Germinal center (tissue), 1 donor: ENCODE measurements at regions not wholly inside any gene's neighbourhood (a gene's known extent, or its start where the extent isn't known, plus 50 kb on each side); places are given as distances from the start of the nearest gene placed in this dataset.

Source experiments
- DNase-seq: peaks from one replicate; pipeline ENCODE4 v3.0.0; 2012; ENCODE audit warnings: mixed read lengths, low spot score

DNA sequence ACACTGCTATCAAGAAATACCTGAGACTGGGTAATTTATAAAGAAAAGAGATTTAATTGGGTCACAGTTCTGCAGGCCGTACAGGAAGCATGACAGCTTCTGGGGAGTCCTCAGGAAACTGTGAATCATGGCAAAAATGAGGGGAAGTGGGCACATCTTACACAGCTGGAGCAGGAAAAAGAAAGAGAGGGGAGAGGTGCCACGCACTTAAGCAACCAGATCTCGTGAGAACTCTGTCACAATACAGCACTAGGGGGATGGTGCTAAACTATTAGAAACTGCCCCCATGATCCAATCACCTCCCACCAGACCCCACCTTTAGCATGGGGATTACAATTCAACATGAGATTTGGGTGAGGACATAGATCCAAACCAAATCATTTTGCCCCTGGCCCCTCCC is 105.5 kb upstream of the CPLX2 start:
- no peak for DNase-seq

DNA sequence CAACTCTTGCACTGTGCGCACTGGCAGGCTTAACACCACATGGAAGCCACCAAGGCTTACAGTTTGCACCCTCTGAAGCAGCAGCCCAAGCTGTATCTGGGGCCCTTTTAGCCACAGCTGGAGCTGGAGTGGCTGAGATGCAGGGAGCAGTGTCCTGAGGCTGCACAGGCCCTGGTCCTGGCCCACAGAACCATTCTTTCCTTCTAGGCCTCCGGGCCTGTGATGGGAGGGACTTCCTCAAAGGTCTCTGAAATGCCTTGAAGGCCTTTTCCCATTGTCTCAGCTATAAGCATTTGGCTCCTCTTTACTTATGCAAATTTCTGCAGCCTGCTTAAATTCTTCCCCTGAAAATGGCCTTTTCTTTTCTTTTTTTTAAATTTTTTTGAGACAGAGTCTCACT is 104.4 kb upstream of the CPLX2 start:
- DNase-seq, result no peak

DNA sequence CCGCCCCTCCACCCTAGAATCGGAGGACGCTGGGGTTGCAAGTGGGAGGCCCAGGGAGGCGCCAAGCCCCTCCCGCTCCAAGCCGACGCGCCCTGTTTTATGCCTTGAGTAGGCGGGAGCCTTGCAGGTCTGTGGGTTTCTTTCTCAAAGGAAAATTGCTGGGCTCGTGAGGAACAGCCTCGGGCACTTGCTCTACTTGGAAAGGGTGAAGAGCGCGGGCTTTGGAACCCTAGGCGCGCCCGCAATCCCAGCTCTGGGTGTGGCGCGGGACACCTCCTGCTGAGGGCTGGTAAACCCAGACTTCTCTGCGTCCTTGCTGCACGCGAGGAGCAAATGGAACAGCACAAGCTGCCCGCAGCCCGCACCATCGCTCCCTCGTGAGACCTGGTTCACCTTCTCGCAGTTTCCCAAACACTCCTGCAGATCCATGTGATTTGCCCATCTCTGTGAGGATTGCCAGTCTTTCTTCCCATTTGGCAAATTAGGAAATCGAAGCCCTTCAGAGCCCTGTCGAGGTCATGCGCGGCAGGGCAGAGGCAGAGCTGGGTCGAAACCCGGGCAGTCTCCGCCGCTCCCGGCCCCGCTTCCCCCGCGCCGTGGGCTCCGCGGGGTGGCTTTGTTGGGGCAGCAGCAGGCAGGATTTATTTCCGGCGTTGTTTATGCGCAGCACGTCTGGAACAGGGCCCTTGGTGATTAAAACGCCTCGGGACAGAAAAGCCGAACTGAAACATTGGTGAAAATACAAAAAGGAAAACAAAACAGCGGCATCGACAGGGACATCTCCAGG is 98.4 kb upstream of the CPLX2 start:
- no peak for DNase-seq

DNA sequence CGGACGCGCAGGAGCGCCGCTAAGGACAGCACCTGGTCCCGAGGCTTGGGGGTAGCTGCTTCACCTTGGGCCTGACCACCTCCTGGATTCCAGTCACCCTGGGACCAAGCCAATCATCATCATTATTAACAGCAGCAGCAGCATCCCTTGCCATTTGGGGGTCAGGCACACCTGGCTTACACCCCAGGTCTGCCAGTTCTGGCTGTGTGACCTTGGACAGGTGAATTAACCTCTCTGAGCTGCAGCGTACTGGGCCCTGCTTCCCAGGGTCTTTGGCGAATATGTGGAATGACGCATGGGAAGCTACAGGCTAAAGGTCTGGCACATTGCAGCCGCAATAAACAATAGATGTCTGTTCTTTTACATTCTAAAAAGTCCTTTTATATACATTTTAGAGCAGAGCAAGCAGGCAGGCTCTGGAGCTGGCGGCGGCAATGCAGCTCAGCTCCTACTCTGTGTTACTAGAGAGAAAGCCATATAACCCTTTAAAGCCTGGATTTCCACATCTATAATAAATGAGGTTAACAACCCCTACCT is 97.8 kb upstream of the CPLX2 start:
- no peak for DNase-seq

DNA sequence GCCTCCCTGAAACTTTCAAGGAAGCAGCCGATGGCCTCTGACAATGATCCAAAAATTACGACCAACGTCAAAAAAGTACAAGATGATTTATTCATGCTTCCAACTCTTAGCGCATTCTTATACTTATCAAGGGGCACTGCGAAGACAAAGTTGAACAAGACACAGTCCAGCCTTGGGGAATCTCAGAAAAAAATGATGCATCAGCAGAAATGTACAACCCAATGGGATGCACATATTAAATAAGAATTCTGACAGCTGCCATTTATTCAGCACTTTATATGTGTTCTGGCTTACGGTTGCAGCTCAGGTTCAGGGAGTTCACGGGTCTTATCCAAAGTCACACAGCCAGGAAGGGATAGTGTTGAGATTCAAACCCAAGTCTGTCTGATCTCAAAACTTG is 96.0 kb upstream of the CPLX2 start:
- DNase-seq, result no peak

DNA sequence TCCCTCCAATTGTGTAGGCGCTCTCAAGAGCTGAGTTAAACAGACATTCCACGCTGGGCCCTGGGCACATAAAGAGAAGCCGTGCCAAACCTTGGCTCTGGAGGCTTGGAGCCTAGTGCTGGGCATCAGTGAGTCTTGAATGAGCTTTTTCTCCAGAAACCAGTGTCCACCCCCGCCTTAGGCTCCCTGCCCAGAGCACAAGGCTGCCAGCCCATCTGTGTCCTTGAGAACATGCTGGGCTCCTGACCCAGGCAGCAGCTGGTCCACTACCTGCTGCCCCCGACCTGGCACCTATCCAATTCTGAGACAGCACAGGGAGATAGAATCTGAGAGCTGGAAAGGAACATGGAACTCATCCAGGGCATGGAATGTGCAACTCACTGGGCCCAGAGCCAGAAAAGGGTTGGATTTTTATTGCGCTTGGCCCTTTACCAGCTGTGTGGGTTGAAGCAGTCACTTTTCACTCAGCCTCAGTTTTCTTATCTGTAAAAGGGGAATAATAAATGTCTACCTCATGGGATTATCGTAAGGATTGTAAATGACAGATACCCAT is 92.4 kb upstream of the CPLX2 start:
- DNase-seq, result no peak

DNA sequence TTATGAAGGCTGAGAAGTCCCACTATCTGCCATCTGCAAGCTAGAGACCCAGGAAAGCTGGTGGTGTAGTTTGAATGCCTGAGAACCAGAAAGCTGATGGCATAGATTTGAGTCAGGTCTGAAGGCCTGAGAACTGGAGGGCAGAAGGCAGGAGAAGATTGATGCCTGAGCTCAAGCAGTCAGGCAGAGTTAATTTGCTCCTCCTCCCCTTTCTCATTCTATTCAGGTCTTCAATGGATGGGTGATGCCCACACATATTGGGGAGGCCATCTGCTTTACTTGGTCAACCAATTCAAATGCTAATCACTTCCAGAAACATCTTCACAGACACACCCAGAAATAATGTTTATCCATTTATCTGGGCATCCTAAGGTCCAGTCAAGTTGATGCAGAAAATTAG is 87.6 kb upstream of the CPLX2 start:
- no peak for DNase-seq

DNA sequence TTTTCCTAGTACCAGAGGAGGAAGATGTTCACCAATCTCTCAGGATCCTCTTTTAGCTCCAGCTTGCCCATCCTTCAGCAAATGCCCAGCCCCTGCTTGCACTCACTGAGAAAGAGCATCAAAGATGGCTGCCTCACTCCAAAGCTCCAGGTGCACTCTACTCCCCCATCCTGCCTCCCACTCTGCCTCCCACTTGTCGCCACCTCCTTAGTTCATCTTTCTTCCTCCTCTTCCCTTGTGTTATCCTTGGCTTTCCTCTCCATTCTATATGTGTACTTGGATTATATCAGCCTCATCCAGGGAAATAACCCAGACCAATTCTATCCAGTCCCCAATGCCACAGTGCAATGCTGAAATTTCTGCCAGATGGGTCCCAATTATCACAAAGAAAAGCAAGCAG is 87.1 kb upstream of the CPLX2 start:
- DNase-seq, result no peak

DNA sequence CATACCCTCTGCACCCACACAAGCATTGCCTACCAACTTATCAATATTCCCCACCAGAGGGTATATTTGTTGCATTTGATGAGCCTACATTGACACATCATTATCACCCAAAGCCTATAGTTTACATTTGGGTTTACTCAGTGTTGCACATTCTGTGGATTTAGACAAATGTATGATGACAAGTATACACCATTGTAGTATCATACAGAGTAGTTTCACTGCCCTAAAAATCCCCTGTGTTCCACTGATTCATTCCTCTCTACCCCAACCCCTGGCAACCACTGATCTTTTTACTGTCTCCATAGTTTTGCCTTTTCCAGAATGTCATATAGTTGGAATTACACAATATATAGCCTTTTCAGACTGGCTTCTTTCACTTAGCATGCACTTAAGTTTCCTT is 85.7 kb upstream of the CPLX2 start:
- no peak for DNase-seq

DNA sequence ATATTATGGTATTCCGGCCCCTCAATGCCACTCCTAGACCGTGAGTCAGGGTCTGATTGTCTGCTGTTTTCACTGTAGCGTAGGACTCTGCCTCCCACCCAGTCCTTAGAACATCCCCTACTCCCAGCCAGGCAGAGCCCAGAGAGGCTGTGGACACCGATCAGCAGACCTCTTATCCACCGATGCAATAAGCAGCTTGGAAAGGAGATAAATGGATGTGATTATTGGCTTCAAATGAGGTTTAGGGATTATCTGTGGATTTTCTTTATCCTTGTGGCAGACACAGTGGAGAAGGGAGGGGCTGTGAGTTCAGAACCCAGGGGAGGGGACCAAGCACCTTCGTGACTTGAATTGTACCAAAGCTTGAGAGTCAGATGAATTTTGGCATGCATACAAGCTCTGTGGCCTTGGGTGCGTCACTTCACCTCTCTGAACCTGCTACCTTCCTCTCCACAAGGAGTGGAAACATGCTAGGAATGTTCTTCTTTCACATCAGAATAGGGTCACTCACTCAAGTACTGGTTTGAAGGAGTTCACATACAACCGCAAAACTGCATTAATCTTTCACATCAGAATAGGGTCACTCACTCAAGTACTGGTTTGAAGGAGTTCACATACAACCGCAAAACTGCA is 83.1 kb upstream of the CPLX2 start:
- DNase-seq, result no peak

DNA sequence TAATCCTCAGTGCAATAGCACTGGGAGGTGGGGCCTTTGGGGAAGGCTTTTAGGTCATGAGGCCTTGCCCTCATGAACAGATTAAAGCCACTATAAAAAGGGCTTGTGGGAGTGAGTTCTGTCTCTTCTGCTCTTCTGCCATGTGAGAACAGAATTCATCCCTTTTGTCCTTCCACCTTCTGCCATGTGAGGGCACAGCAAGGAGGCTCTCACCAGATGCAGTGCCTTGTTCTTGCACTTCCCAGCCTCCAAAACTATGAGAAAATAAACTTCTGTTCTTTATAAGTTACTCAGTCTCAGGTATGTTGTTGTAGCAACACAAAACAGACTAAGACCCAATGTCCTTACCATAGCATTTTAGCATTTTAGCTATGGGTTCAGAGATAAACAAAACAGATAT is 81.7 kb upstream of the CPLX2 start:
- DNase-seq, result no peak

DNA sequence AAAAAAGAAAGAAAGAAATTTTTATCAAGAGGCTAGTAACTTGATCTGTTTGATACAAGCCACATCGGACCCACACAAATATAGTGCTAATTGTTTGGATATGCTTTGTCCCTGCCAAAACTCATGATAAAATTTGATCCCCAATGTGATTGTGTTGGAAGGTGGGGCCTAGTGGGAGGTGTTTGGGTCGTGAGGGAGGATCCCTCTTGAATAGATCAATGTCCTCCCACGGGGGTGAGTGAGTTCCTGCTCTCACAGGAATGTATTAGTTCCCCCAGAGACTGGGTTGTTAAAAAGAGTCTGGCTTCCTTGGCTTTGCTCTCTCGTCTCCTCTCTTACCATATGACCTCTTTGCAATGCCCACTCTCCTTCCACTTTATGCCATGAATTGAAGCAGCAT is 80.6 kb upstream of the CPLX2 start:
- DNase-seq, result no peak

DNA sequence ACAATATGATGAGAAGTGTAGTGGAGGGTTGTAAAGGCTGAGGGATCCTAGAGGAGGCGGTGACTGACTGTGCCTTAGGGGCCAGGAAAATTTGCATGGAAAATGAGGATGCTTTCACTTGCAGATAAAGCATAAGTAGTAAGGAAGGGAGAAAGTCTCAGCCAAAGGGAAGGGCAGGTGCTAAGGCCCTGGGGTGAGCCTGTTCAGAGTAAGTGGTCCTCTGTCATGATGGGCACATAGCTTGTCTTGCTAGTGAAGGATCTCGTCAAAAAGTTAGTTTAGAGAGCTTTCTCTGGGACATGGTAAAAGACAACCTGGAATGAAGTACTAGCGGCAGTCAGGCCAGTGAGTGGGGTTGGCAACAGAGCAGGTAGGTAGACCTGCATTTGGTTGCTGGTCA is 75.4 kb upstream of the CPLX2 start:
- DNase-seq, result no peak

DNA sequence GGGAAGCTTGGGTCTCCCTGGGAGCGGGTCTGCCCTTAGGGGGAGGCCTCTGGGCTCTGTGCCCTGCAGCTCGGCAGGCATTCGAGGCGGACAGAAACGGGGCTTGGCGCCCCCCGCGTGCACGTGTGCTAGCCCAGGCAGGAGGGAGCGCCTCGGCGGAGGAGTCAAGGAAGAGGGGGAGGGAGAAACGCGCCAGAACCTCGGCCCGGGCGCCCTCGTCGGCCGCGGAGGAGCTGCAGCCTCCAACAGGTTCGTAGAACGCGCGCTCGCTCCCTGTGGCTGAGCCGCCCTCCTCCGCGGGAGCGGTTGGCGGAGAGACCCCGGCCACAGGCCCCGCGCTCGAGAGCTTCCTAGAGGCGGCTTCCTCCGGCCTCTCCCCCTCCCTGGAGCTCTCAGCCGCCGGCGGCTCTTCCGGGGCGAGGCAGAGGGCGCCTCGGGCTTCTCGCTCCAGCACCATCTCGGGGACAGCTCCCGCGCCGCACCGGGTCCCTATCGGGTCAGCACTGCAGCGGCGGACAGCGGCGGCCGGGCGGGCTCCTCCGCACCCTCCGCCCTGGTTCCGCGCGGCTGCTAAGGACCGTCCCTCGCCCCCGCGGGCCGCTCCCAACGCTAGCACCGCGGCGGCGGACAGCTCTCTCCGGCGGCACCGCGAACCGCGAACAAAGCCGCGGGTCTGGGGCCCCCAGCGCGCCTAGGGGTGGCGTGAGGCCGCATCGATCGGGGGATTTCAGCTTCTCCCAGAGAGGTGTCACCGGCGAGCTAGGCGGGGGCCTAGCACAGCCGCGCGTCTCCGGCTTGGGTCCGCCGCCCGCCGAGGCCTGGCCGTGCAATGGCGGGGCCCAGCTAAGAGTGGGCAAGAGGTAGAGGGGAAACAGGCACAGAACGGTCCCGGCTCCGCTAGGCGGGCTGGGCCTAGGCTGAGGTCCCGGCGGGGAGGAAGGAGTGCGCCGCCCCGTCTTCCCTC is 74.6 kb upstream of the CPLX2 start:
- peak; percentile 64 for DNase-seq

DNA sequence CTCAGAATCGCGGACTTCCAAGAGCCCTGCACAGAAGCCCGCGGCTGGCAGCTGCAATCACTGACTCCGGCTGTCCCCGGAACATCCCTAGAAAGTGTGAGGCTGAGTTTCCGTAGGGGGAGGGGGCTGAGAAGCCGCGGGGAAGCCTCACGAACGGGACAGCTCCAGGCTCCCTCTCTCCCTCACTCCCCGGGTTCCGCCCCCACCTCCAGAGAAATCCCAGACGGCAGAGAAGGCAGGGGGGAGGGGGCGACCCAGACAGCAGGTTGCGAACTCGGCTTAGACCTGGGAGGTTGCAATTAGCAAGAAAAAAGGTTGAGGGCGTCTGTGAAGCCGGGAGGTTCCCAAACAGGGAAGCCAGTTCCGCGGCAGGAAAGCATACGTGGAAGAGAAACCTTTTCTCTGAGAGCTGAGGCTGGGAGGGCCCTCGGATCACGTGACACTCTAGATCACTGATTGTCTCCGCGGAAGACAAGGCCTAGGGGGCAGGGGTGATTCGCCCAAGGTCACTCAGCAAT is 73.8 kb upstream of the CPLX2 start:
- no peak for DNase-seq

DNA sequence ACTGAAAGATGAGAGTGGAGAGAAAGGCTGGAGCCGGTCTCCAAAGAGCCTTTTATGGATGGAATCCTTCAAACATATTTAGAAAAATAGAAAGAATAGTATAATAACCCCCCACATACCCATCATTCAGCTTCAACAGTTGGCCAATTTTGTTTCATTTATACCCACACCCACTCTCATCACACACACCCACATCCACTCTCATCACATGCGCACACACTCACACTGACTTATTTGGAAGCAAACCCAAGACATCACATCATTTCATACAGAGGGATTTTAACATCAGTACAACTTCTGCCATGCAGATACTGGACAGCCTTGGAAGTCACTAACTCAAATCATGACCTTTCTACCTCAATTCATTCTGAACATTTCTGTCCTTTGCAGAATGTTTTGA is 72.8 kb upstream of the CPLX2 start:
- DNase-seq, result no peak

DNA sequence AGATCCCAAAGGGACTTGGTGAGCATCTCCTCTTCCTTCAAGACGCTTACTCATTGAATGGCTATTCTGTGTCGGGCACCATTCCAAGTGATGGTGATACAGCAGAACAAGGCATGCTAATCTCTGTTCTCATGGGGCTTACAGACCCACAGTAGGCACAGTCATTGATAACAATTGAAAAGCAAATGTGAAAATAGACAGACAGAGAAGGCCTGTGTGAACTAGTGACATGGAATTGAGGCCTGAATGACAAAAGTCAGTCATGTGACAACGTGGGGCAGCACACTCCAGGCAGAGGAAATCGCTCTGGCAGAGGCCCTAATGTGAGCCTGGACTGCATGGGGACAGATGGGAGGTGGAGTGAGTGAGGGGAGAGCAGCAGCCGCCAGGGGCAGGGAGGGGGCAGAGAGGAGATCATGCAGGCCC is 70.7 kb upstream of the CPLX2 start:
- no peak for DNase-seq

DNA sequence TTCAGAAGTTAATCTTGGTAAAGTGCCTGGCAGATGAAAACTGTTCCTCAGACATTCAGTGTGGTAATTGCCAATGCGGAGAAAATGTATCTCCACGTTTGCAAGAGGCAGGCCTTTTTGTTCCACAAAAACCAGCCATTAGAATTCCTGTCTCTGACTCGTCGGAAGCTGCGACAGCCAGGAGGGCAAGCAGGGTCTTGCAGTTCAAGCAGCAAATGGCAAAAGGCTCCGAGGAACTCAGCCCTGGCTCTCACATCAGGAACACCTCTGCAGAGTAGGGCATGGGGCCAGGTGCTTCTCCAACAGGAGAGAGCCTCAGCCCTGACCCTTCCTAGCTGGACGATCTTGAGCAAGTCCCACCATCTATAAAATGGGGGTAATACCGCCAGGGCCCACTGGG is 69.0 kb upstream of the CPLX2 start:
- DNase-seq, result no peak

DNA sequence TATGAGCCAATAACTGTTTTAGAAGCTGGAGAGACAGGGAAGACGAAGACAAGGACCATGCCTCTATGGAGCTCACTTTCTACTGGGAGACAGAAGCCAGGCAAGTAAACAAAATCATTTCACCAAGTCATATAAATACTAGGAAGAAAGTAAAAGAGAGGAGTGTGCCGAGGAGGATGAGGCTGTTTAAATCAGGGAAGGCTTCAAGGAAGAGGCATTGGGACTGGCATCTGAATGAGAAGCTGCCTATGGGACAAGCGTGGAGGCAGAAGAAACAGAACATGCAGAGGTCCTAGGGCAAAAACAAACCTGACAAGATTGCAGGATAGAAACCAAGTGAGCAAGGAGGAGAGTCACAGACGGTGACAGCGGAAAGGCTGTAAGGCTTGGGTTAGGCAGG is 68.1 kb upstream of the CPLX2 start:
- DNase-seq, result no peak

DNA sequence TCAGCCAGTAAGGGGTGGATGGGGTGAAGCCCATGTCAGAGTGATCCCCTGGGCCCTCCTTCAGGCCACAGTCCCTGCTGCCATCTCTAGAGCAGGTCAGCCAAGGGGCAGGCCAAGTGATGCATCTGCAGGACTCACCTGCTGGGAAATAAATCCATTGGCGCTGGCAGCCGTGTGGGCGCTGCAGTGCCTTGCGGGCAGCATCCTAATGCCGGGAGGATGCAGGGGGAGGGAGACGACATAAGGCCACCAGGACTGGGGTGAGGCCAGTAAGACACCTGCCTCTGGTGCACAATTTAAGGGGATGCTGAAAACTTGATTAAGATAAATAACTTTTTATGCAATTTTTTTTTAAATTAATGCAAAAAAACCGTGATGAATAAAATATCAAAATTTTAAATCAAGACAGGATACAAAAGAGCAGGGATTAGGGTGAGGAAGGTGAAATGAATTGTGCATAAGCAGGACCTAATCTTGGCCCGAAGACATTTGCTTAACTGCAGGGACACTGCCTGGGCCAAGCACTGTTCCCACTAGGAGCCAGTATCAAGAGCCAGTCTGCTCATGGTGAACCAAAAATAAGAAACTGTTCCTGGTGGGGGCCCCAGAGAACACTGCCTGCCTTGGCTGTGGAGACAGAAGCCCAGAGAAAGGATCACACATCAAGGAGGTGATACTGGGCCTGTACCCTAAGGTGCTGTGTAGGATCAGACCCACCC is 67.5 kb upstream of the CPLX2 start:
- no peak for DNase-seq

DNA sequence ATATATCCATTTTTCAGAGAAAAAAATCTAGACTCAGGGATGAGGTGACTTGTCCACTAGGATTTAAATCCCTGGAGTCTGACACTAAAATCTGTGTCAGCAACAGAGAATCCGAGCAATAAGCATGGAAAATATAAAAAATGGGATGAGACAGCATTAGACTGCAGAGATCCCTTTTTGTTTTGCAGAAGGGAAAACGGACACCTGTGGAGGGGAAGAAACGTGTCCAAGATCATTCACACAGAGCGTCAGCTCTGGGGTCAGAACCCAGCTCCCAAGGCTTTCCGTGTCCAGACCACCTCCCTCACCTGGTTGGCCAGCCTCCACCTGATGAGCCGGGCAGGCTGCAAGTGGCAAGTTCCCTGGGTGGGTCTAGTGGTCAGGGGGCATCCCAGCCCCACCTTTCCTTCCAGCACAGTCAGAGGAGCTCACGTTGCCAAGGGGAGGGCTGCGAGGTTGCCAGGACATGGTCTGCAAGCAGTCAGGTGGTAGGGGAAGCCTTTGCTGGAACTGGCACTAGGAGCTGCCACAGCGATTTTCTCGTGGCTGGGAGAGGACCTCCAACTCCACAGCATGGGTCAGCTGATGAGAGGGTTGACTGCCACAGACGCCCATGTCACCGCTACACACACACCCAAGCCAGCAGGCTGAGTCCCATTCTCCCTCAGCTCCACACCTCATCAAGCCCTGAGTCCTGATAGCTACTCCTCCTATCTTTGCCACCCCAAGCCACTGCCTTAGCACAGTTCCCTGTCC is 65.9 kb upstream of the CPLX2 start:
- no peak for DNase-seq
